ENCODE measurements at regions not wholly inside any gene's neighbourhood (a gene's known extent, or its start where the extent isn't known, plus 50 kb on each side); places are given as distances from the start of the nearest gene placed in this dataset.

- intact Hi-C loops (cut with micrococcal nuclease): no loop called here
- Histone ChIP-seq H3K79me2 (ENCODE audit: insufficient read depth, low read length) (no peaks in the 10 kb centered on the region), H3K27me3 (ENCODE audit: control insufficient read depth in 2 of 2, insufficient read depth in 2 of 2, low read length in 2 of 2) (no peaks in the 10 kb centered on the region), H3K4me3 (replicated peaks in 1 of 3; ENCODE audit: low read depth in 2 of 3, low read length in 3 of 3) (no peak overlapping the region), H3K4me1 (ENCODE audit: control insufficient read depth in 1 of 2, insufficient read depth in 2 of 2, low read length in 2 of 2) (no peaks in the 10 kb centered on the region), H4K20me1 (ENCODE audit: insufficient read depth, low read length) (no peaks in the 10 kb centered on the region), H2AFZ (ENCODE audit: insufficient read depth, low read depth, low read length, poor library complexity, severe bottlenecking) (no peak overlapping the region), H3K9me3 (replicated peaks in 1 of 2; ENCODE audit: control insufficient read depth in 1 of 2, insufficient read depth in 1 of 2, low read length in 2 of 2) (no peaks in the 10 kb centered on the region), H3K27ac (ENCODE audit: low read depth in 1 of 2, low read length in 2 of 2) (no peak overlapping the region), H3K4me2 (replicated peaks; ENCODE audit: extremely low read depth, low read length, poor library complexity, severe bottlenecking) (no peak overlapping the region), H3K9ac (ENCODE audit: insufficient read depth, low read length, poor library complexity, severe bottlenecking) (no peak overlapping the region), H3K36me3 (replicated peaks in 1 of 2; ENCODE audit: control insufficient read depth in 1 of 2, insufficient read depth in 2 of 2, low read length in 2 of 2) (no peaks in the 10 kb centered on the region)
- H3K27ac Mint-ChIP-seq: no peak overlapping the region
- no peak overlapping the region for H3K4me3 Mint-ChIP-seq
- no CpG with 5 or more reads among the region's 3 CpGs for WGBS (ENCODE audit: insufficient coverage)
- H3K9me3 Mint-ChIP-seq: peaks cover 0 to 3% (median 0%) of the 10 kb centered on the region in 7 donors
- TF ChIP-seq CTCF (IDR thresholded peaks at IDR 0.05): no peak
- no peaks in the 10 kb centered on the region for H3K27me3 Mint-ChIP-seq (ENCODE audit: low read depth in 3 of 3)
- DNase-seq: no peak
- H3K36me3 Mint-ChIP-seq: no peaks in the 10 kb centered on the region
- H3K4me1 Mint-ChIP-seq: no peaks in the 10 kb centered on the region
Measured at GRCh38 chr3:82783194-82783593, 1021.7 kb upstream of the GBE1 start.

GRCh38 chr3:82773207-82773606, 1011.8 kb upstream of the GBE1 start:
- Histone ChIP-seq H3K27me3 (ENCODE audit: control insufficient read depth in 2 of 2, insufficient read depth in 2 of 2, low read length in 2 of 2) (no peaks in the 10 kb centered on the region), H2AFZ (ENCODE audit: insufficient read depth, low read depth, low read length, poor library complexity, severe bottlenecking) (no peak overlapping the region), H3K36me3 (replicated peaks in 1 of 2; ENCODE audit: control insufficient read depth in 1 of 2, insufficient read depth in 2 of 2, low read length in 2 of 2) (no peaks in the 10 kb centered on the region), H3K4me2 (replicated peaks; ENCODE audit: extremely low read depth, low read length, poor library complexity, severe bottlenecking) (no peak overlapping the region), H3K9ac (ENCODE audit: insufficient read depth, low read length, poor library complexity, severe bottlenecking) (no peak overlapping the region), H3K4me1 (ENCODE audit: control insufficient read depth in 1 of 2, insufficient read depth in 2 of 2, low read length in 2 of 2) (no peaks in the 10 kb centered on the region), H3K79me2 (ENCODE audit: insufficient read depth, low read length) (no peaks in the 10 kb centered on the region), H3K27ac (ENCODE audit: low read depth in 1 of 2, low read length in 2 of 2) (no peak overlapping the region), H3K4me3 (replicated peaks in 1 of 3; ENCODE audit: low read depth in 2 of 3, low read length in 3 of 3) (no peak overlapping the region), H3K9me3 (replicated peaks in 1 of 2; ENCODE audit: control insufficient read depth in 1 of 2, insufficient read depth in 1 of 2, low read length in 2 of 2) (peaks cover 0 to 11% of the 10 kb centered on the region in 2 donors), H4K20me1 (ENCODE audit: insufficient read depth, low read length) (no peaks in the 10 kb centered on the region)
- Mint-ChIP-seq H3K27me3 (ENCODE audit: low read depth in 3 of 3) (no peaks in the 10 kb centered on the region), H3K4me3 (no peak overlapping the region), H3K9me3 (peaks cover 0 to 11% (median 5%) of the 10 kb centered on the region in 7 donors), H3K36me3 (no peaks in the 10 kb centered on the region), H3K4me1 (no peaks in the 10 kb centered on the region), H3K27ac (no peak overlapping the region)
- intact Hi-C loops (cut with micrococcal nuclease): no loop called here
- WGBS (ENCODE audit: insufficient coverage): no CpG with 5 or more reads among the region's 4 CpGs
- TF ChIP-seq CTCF (IDR thresholded peaks at IDR 0.05): no peak
- no peak for DNase-seq

All from CD14-positive monocyte (primary cell).